GM12878 (cell line): ENCODE measurements at regions not wholly inside any gene's neighbourhood (a gene's known extent, or its start where the extent isn't known, plus 50 kb on each side); places are given as distances from the start of the nearest gene placed in this dataset.

Experiments used
- ATAC-seq: fragments of 200-7000 bp; cut with Tn5 transposase; 3 replicates; pipeline ENCODE4 v1.9.1; 2020; ENCODE audit warnings: mild to moderate bottlenecking, moderate library complexity
- BruUV-seq: library from RNA; stranded (reverse); fragments of 400-500 nt; replicated peaks from 2 replicates; lab custom pipeline; 2021; lab: Mats Ljungman, UMichigan
- CTCF ChIA-PET: fragments of 300-600 bp; sonication (Branson Sonifier 250); formaldehyde crosslinking; extraction: SDS; loops from one replicate; lab custom pipeline; 2021; ENCODE audit warnings: inconsistent platforms; lab: Yijun Ruan, JAX
- POLR2A ChIA-PET: fragments of 350-600 bp; formaldehyde crosslinking; extraction: SDS; loops from one replicate; lab custom pipeline; 2021; ENCODE audit warnings: inconsistent platforms; lab: Charles Lee
- RAD21 ChIA-PET: fragments of 300-600 bp; sonication (Branson Sonifier 250); formaldehyde crosslinking; loops from one replicate; lab custom pipeline; 2023; ENCODE audit warnings: antibody characterized with exemption; ENCODE audit not compliant: unreplicated experiment; lab: Charles Lee
- SMC1A ChIA-PET: fragments of 300-600 bp; sonication (Branson Sonifier 250); formaldehyde crosslinking; loops from one replicate; lab custom pipeline; 2023; ENCODE audit not compliant: unreplicated experiment, uncharacterized antibody; lab: Charles Lee
- DNase-seq: peaks from one replicate; pipeline ENCODE4 v3.0.0-alpha.2; 2011; ENCODE audit warnings: low read depth, low spot score
- FAIRE-seq: peaks from 3 replicates; lab custom pipeline; 2011; peaks lifted over from hg19 to GRCh38; lab: Jason Lieb, UNC
- H2AFZ ChIP-seq: 2 replicates; pipeline ENCODE4 v1.6.0; 2011; ENCODE audit warnings: low read depth, low read length, control low read depth; ENCODE audit not compliant: control insufficient read depth
- H3K27ac ChIP-seq: 2 replicates; pipeline ENCODE4 v1.5.1; 2011; ENCODE audit warnings: control low read depth; ENCODE audit not compliant: control insufficient read depth, insufficient read depth
- H3K27me3 ChIP-seq, 2 experiments: replicated peaks in 1 of 2; 2 replicates each; pipeline versions ENCODE4 v1.6.0 to v1.6.1; 2011; ENCODE audit warnings: low read length in 1 of 2; ENCODE audit not compliant: control insufficient read depth in 2 of 2, insufficient read depth in 2 of 2
- H3K36me3 ChIP-seq, 2 experiments: 2 replicates each; pipeline ENCODE4 v1.5.1; 2011; ENCODE audit warnings: low read length in 1 of 2; ENCODE audit not compliant: control insufficient read depth in 2 of 2, insufficient read depth in 2 of 2
- H3K4me1 ChIP-seq: 2 replicates; pipeline ENCODE4 v1.6.1; 2011; ENCODE audit warnings: mild to moderate bottlenecking, low read length, moderate library complexity, mixed read lengths; ENCODE audit not compliant: control insufficient read depth, insufficient read depth
- H3K4me2 ChIP-seq: 2 replicates; pipeline ENCODE4 v1.6.0; 2011; ENCODE audit warnings: control low read depth; ENCODE audit not compliant: control insufficient read depth, insufficient read depth
- H3K4me3 ChIP-seq: fragments of 200-600 bp; sonication (generic); 2 replicates; pipeline ENCODE4 v1.5.1; 2016
- H3K79me2 ChIP-seq: 2 replicates; pipeline ENCODE4 v1.6.0; 2011; ENCODE audit warnings: low read length; ENCODE audit not compliant: control insufficient read depth, insufficient read depth
- H3K9ac ChIP-seq: 2 replicates; pipeline ENCODE4 v1.8.0; 2011; ENCODE audit warnings: low read length, control low read depth, mixed read lengths; ENCODE audit not compliant: control insufficient read depth, insufficient read depth
- H3K9me3 ChIP-seq: replicated peaks from 3 replicates; pipeline ENCODE4 v1.5.1; 2011; ENCODE audit warnings: mild to moderate bottlenecking, low read length; ENCODE audit not compliant: control insufficient read depth, insufficient read depth
- H4K20me1 ChIP-seq: 2 replicates; pipeline ENCODE4 v1.6.0; 2011; ENCODE audit not compliant: control insufficient read depth, insufficient read depth
- CEBPB ChIP-seq, 2 experiments: fragments of 150-350 bp in 1 of 2; IDR thresholded peaks; 2 replicates each; pipeline ENCODE4 v1.6.1; 2012 to 2014; ENCODE audit warnings: low read depth in 2 of 2, low read length in 2 of 2, borderline replicate concordance in 1 of 2, inconsistent platforms in 1 of 2
- CREB1 ChIP-seq: IDR thresholded peaks from 2 replicates; pipeline ENCODE4 v1.6.1; 2012; ENCODE audit warnings: low read depth, mild to moderate bottlenecking, inconsistent platforms
- CREM ChIP-seq: IDR thresholded peaks from 2 replicates; pipeline ENCODE4 v1.6.1; 2014; ENCODE audit warnings: antibody characterized with exemption, low read depth
- MYB ChIP-seq: fragments of 150-350 bp; IDR thresholded peaks from 2 replicates; pipeline ENCODE4 v1.6.1; 2014; ENCODE audit warnings: mild to moderate bottlenecking, low read depth, low read length, borderline replicate concordance
- NFYB ChIP-seq: IDR thresholded peaks from 2 replicates; pipeline ENCODE4 v1.6.1; 2011; ENCODE audit warnings: low read depth, mild to moderate bottlenecking, low read length, improper control_type of control experiment, moderate library complexity; ENCODE audit not compliant: insufficient read depth
- RAD21 ChIP-seq: IDR thresholded peaks from 2 replicates; pipeline ENCODE4 v1.6.1; 2011; ENCODE audit warnings: mild to moderate bottlenecking, low read depth, low read length, moderate library complexity; ENCODE audit not compliant: insufficient read depth
- RCOR1 ChIP-seq: conservative IDR thresholded peaks from 2 replicates; pipeline ENCODE4 v1.6.1; 2012; ENCODE audit warnings: low read depth, low read length, improper control_type of control experiment
- RELA ChIP-seq: fragments of 450-650 bp; IDR thresholded peaks from 2 replicates; pipeline ENCODE4 v1.8.0; 2014; ENCODE audit warnings: borderline replicate concordance; ENCODE audit not compliant: partially characterized antibody
- TCF3 ChIP-seq: IDR thresholded peaks from 2 replicates; pipeline ENCODE4 v1.6.1; 2012; ENCODE audit warnings: low read depth, mild to moderate bottlenecking, low read length, borderline replicate concordance; ENCODE audit not compliant: insufficient read depth
- TCF7 ChIP-seq: IDR thresholded peaks from 2 replicates; pipeline ENCODE4 v1.6.1; 2014; ENCODE audit warnings: antibody characterized with exemption, borderline replicate concordance
- WRNIP1 ChIP-seq: IDR thresholded peaks from 2 replicates; pipeline ENCODE4 v1.6.1; 2011; ENCODE audit warnings: low read depth, low read length, improper control_type of control experiment, borderline replicate concordance
- YY1 ChIP-seq: IDR thresholded peaks from 2 replicates; pipeline ENCODE4 v1.6.1; 2011; ENCODE audit warnings: low read depth, mild to moderate bottlenecking, low read length
- WGBS: methylation state at CpG from one replicate; pipeline ENCODE4 v1.1.6; 2016; ENCODE audit warnings: low lambda C conversion rate; ENCODE audit not compliant: insufficient replicate concordance, insufficient coverage; ENCODE audit errors: missing lambda C conversion rate; 5-methylcytosine and 5-hydroxymethylcytosine counted together
- in situ Hi-C: fragments of 300-500 bp; cut with MboI; formaldehyde crosslinking; loops from 9 replicates; pipeline ENCODE4 v1.14.3; 2018; ENCODE audit warnings: mixed read lengths
- intact Hi-C: fragments of 100-400 bp; cut with micrococcal nuclease; formaldehyde crosslinking; loops from one replicate; pipeline ENCODE4 v1.14.2; 2022; ENCODE audit not compliant: unreplicated experiment
- TF ChIP-seq, protein P1 (sequence below): IDR thresholded peaks from 2 replicates; pipeline ENCODE4 v1.6.1; 2011; ENCODE audit warnings: mild to moderate bottlenecking, low read depth, low read length, moderate library complexity; ENCODE audit not compliant: insufficient replicate concordance

DNA sequence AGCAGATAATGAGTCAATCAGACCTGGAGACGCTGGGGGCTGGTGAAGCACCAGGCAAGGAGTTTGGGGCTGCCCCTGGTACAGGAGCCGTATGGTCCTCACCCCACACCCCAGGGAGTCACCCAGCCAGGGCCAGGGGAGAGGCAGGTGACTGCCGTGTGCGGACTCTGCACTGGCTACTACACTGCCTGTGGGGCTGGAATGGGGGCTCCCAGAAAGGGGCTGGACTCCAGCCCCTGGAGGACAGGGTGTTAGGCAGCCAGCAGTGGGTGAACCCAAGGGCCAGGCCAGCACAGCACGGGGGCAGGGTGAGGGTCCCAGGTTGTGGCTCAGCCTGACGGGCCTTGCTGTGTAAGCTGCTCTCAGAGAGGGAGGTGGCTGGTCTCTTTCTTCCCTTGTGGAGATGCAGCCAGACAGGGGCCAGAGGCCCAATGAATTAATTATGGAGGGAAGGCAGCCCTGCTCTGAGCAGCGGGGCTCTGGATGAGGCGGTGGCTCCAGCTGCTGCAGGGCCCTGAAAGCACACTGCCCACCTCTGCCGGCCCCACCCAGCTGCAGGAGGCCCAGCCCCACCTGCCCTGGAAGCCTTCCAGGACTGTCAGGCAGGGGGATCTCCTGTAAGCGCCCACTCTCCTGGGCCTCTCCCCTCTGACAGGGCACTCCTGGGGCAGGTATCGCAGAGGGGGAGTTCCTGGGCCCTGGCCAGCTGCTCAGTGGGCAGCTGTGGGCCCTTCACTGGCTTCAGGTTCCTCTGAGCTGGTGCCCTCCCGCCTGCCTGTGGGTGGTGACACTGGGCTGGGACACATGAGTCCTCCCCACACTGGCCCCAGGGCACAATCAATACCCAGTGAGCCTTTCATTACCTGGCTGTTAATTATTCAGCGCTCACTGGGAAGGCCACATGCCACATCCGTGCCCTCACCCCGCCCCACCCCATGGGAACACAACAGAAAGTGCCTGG, 142.5 kb upstream of the C14orf180 start:
- Histone ChIP-seq H4K20me1 (no peaks in the 10 kb centered on the region), H3K4me1 (no peaks in the 10 kb centered on the region), H3K9me3 (no peaks in the 10 kb centered on the region), H3K36me3 (no peaks in the 10 kb centered on the region), H3K79me2 (no peaks in the 10 kb centered on the region), H3K4me3 (no peak overlapping the region), H3K27me3 (no peaks in the 10 kb centered on the region), H3K4me2 (no peak overlapping the region), H2AFZ (no peak overlapping the region), H3K9ac (no peak overlapping the region), H3K27ac (no peak overlapping the region)
- CTCF ChIA-PET = no interaction called here
- in situ Hi-C loops = no loop called here
- ATAC-seq = no peak; the same call in 2 of the 3 replicates
- DNase-seq = no peak
- WGBS = 27% methylated on average over 15 of the region's 15 CpGs
- SMC1A ChIA-PET = no interaction called here
- no peak for TF ChIP-seq YY1
- no peak for TF ChIP-seq CREB1
- no peak for TF ChIP-seq RAD21
- TF ChIP-seq WRNIP1 = no peak
- TF ChIP-seq NFYB = no peak
- TF ChIP-seq RCOR1 = no peak
- TF ChIP-seq CREM = no peak
- no peak for TF ChIP-seq RELA
- no peak for TF ChIP-seq TCF7
- no peak for TF ChIP-seq CEBPB (IDR thresholded peaks at IDR 0.05; ENCODE audit: borderline replicate concordance in 1 of 2, low read depth in 2 of 2, low read length in 2 of 2)
- TF ChIP-seq, protein P1, sequence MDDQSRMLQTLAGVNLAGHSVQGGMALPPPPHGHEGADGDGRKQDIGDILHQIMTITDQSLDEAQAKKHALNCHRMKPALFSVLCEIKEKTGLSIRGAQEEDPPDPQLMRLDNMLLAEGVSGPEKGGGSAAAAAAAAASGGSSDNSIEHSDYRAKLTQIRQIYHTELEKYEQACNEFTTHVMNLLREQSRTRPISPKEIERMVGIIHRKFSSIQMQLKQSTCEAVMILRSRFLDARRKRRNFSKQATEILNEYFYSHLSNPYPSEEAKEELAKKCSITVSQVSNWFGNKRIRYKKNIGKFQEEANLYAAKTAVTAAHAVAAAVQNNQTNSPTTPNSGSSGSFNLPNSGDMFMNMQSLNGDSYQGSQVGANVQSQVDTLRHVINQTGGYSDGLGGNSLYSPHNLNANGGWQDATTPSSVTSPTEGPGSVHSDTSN = no peak
- TF ChIP-seq TCF3 = no peak
- TF ChIP-seq MYB = no peak
- RAD21 ChIA-PET = no interaction called here
- no peak for FAIRE-seq
- POLR2A ChIA-PET = no interaction called here
- BruUV-seq = no TSS peak
- intact Hi-C loops = no loop called here
